HL-60/S4 treated with retinoic acid at 250 ng/mL for 4 days and 3 days (cell line): ENCODE measurements at regions not wholly inside any gene's neighbourhood (a gene's known extent, or its start where the extent isn't known, plus 50 kb on each side); places are given as distances from the start of the nearest gene placed in this dataset.
"Not testable (repeated sequence)": the region's sequence is repeated elsewhere in the genome, so short reads cannot be mapped to it uniquely, and the experiment has no call there.

Source experiments
- in situ Hi-C: fragments of 300-500 bp; cut with MboI; formaldehyde crosslinking; loops from 2 replicates; pipeline ENCODE4 v1.7.0; 2022; ENCODE audit warnings: low sequenced_read_pairs

- in situ Hi-C loops, result no loop called here
These were observed 360.2 kb downstream of the HHIPL2 start for GRCh38 chr1:222187566-222188332.

- in situ Hi-C loops, result no loop called here
These were observed 365.3 kb downstream of the HHIPL2 start for GRCh38 chr1:222182641-222183040.

GRCh38 chr1:222181191-222181590 is 366.7 kb downstream of the HHIPL2 start:
- in situ Hi-C loops, result no loop called here

DNA sequence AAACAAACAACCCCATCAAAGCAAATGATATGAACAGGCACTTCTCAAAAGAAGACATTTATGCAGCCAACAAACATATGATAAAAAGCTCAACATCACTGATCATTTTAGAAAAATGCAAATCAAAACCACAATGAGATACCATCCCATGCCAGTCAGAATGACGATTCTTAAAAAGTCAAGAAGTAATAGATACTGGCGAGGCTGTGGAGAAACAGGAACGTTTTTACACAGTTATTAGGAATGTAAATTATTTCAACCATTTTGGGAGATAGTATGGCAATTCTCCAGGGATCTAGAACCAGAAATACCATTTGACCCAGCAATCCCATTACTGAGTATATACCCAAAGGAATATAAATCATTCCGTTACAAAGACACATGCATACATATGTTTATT is 370.4 kb downstream of the HHIPL2 start:
- in situ Hi-C loops, result not testable (repeated sequence)

- in situ Hi-C loops, result no loop called here
These were observed 376.9 kb downstream of the HHIPL2 start for GRCh38 chr1:222171005-222171404.

DNA sequence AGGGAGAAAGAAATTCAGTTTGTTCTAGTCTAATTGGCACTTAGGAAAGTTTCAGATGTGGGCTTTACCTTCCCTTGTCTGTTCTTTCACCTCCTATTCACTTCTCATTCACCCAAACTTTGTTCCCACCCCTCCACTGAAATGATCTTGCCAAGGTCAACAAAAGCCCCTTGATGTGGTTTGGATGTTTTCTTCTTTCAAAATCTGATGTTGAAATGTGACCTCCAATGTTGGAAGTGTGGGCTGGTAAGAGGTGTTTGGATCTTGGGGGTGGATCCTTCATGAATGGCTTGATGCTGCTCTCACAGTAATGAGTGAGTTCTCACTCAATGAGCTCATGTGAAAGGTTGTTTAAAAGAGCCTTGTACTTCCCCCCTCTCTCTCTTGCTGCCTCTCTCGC is 379.3 kb downstream of the HHIPL2 start:
- in situ Hi-C loops, result no loop called here

DNA sequence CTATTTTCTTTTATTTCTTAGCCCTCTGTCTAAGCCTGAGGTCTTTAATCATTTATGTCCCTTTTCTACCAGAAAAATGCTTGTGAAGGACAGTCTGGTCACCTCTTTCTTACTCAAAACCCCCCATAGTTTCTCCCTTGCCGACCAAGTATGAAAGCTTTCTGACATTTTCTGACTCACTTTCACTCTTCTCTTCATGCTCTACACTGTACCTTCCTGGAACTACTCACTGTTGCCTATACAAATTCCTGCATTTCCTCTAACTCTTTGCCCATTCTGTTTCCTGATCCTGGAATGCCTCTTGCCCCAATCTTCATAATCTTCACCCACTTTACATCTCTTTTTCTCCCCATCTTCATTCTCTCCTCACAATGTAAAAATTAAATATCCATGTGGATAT is 380.0 kb downstream of the HHIPL2 start:
- in situ Hi-C loops, result no loop called here

DNA sequence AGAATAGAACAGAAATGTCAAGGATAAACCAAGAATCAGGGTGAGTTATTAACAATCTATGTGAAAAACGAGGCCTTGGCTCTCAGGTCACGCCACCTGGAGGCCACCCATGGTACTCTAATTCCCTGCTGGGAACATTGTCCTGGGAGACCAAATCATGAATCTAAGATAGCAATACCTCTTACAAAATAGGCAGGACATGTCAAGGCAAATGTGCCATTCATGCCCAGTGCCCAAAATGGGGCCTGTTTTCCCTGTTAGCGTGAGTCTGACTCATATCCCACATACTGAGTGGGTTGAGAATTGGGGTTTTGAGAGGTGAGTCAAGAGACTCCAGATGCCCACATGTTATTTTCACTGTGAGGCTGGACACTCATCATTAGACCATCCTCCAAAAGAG is 380.8 kb downstream of the HHIPL2 start:
- in situ Hi-C loops, result no loop called here

DNA sequence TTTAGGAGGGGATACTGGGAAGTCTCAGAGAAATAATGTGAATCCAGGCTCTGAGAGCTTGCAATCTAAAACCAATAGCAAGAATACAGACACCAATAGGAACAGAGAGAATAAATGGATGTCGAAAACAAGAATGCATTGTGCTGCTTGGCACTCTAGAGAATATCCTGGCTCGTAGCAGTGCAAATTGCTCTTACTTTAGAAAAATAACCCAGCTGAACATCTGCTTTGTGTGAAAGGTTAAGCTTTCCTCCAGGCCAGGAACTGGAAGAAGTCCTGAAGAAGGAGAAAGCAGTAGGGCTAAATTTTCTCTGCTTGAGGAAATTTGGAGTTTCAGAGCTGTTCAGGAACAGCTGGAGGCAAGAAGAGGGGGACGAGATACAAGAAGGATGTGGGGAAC is 382.3 kb downstream of the HHIPL2 start:
- in situ Hi-C loops, result no loop called here

GRCh38 chr1:222163895-222164294 is 384.0 kb downstream of the HHIPL2 start:
- in situ Hi-C loops, result no loop called here

- in situ Hi-C loops, result no loop called here
These were observed 386.2 kb downstream of the HHIPL2 start for GRCh38 chr1:222161676-222162075.

- in situ Hi-C loops, result no loop called here
These were observed 390.3 kb downstream of the HHIPL2 start for GRCh38 chr1:222157612-222158011.

DNA sequence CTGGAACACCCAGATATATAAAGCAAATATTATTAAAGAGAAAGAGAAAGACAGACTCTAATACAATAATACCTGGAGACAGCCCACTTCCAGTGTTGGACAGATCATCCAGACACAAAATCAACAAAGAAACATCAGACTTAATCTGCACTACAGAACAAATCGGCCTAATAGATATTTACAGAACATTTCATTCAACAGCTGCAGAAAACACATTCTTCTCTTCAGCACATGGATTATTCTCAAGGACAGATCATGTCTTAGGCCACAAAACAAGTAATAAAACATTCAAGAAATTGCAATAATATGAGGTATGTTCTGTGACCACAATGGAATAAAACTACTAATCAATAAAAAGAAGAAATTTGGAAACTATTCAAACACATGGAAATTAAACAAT is 398.3 kb upstream of the DUSP10 start:
- in situ Hi-C loops, result no loop called here

DNA sequence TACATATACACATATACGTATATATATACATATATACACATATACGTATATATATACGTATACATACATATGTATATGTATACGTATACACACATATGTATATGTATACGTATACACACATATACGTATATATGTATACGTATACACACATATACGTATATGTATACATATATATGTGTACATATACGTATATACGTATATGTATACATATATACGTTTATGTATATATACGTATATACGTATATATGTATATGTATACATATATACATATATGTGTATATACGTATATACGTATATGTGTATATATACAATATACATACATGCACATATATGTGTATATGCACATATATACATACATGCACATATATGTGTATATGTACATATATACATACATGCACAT is 396.2 kb upstream of the DUSP10 start:
- in situ Hi-C loops, result no loop called here

DNA sequence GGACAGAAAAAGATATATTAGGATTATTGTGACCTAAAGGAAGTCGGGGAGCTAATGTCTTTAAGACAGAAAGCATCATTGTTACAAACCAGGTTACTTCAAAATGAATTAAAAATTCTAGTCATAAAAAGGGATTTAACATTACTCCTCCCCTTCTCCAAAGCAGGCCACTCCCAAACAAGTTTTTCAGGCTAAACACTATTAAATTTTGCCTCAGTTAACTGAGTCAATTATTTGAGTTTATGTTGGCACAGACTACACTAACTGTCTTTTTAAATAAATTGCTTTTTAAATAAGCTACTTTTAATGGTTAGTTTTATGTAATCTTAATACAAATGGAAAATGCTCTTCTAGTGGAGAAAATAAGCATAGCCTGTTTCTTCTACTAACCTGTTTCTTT is 395.0 kb upstream of the DUSP10 start:
- in situ Hi-C loops, result no loop called here

- in situ Hi-C loops, result no loop called here
These were observed 387.2 kb upstream of the DUSP10 start for GRCh38 chr1:222129041-222129440.

GRCh38 chr1:222127526-222128152 is 385.8 kb upstream of the DUSP10 start:
- in situ Hi-C loops, result no loop called here

DNA sequence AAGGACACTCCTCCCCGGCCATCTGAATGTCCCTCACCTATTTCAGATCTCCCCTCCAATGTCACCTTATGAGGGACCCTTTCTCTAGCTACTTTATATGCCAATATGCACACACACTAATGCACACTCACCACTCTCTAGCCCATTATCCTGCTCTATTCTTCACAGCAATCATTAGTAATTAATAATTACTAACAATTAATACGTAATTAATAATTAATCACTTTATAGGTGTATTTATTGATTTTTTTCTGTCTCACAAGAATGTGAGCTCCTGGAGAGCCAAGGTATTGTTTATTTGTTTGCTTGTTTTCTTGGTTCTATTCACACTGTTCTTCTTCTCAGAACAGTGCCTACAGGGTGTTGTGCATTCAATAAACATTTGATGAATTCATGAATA is 385.2 kb upstream of the DUSP10 start:
- in situ Hi-C loops, result no loop called here

GRCh38 chr1:222126052-222126451 is 384.2 kb upstream of the DUSP10 start:
- in situ Hi-C loops, result no loop called here

DNA sequence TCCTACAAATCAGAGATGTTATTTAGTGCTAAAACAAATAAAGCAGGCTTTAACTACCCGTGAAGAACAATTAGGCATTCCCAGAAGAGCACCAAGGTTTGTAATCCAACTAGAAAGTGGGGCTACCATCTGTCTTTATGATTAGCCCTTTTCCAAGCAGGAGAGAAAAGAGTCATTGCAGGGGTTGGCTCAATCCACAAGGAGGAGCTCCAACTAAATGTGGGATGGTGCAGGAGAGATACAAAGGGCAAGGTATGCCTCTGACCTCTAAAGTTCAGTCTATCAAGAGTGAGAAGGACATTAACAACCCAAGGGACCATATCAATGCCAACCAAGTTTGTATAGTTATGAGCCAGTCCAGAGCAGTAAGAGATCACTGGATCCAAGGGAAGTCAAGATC is 382.7 kb upstream of the DUSP10 start:
- in situ Hi-C loops, result no loop called here

GRCh38 chr1:222123111-222123510 is 381.2 kb upstream of the DUSP10 start:
- in situ Hi-C loops, result no loop called here

DNA sequence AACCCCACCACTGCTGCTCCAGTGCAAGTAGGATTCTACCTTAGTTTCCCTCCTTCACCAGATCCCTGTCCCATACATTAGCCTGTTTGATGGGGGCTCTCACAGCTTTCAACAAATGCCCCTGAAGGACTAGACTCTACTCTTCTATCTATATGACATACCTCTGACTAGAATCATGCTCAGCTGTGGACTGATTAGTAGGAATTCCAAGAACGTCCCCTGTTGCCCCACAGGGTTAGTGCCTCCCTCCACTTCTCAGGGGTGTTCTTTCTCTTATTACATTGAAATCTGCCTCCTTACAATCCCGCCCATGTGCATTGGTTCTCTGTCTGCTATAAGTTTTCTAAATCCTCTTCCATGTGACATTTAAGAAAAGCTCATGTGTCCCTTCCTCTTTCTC is 375.9 kb upstream of the DUSP10 start:
- in situ Hi-C loops, result no loop called here
